ENCODE measurements at regions not wholly inside any gene's neighbourhood (a gene's known extent, or its start where the extent isn't known, plus 50 kb on each side); places are given as distances from the start of the nearest gene placed in this dataset.

DNA sequence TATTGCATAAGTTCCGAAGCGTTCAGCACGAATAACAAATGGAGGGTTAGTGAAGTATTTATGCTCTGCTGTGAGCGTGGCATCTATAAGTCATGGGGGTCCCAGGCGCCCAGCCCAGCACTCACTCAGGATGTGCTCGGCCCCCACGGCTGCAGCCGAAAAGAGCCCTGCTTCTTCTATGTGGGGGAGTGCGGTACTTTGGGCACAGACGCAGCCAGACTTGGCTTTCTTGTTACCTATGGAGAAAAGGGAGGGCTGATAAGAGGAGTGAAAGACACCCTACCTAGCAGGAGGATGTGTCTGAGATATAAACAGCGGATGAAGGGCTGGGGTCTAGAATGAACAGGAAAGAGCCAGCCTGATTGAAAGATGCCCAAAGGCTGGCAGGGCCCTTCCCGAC is 51.4 kb downstream of the MRPL36 start:
- peak; percentile 0 for DNase-seq
- H3K4me3 Mint-ChIP-seq, result no peak overlapping the region
- POLR2A ChIA-PET, result no interaction called here

DNA sequence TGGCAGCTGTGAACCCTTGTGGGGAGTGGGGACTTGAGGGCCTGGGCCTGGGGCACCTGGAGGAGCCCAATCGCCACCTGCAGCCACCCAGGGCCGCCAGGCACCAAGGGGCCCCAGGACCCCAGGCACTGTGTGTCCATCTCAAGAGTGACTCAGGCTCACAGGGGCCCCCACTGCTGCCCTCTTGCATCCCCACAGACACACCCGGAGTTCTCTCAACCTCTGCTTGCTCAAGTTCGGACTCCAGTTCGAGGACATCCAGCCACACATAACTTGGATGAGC is 51.9 kb downstream of the MRPL36 start:
- peak; percentile 0 for DNase-seq
- no peaks in the 10 kb centered on the region for H3K36me3 Mint-ChIP-seq (ENCODE audit: low read depth)
- H3K4me1 Mint-ChIP-seq, result no peaks in the 10 kb centered on the region
- H3K9me3 Mint-ChIP-seq (ENCODE audit: low read depth), result no peaks in the 10 kb centered on the region
- peaks cover 9% of the 10 kb centered on the region for H3K27me3 Mint-ChIP-seq
- no peak overlapping the region for H3K27ac Mint-ChIP-seq
- POLR2A ChIA-PET, result no interaction called here
- no peak for ATAC-seq
- intact Hi-C loops (cut with DNase I, micrococcal nuclease), result no loop called here
- CTCF ChIA-PET, result no interaction called here
- no peak overlapping the region for H3K4me3 Mint-ChIP-seq

More for the DNA sequence above, 51.4 kb downstream of the MRPL36 start:
- ATAC-seq, result no peak
- H3K9me3 Mint-ChIP-seq (ENCODE audit: low read depth), result no peaks in the 10 kb centered on the region
- CTCF ChIA-PET, result no interaction called here
- no peaks in the 10 kb centered on the region for H3K36me3 Mint-ChIP-seq (ENCODE audit: low read depth)
- H3K27me3 Mint-ChIP-seq, result peaks cover 6% of the 10 kb centered on the region
- no peaks in the 10 kb centered on the region for H3K4me1 Mint-ChIP-seq
- intact Hi-C loops (cut with DNase I, micrococcal nuclease), result no loop called here
- no peak overlapping the region for H3K27ac Mint-ChIP-seq

DNA sequence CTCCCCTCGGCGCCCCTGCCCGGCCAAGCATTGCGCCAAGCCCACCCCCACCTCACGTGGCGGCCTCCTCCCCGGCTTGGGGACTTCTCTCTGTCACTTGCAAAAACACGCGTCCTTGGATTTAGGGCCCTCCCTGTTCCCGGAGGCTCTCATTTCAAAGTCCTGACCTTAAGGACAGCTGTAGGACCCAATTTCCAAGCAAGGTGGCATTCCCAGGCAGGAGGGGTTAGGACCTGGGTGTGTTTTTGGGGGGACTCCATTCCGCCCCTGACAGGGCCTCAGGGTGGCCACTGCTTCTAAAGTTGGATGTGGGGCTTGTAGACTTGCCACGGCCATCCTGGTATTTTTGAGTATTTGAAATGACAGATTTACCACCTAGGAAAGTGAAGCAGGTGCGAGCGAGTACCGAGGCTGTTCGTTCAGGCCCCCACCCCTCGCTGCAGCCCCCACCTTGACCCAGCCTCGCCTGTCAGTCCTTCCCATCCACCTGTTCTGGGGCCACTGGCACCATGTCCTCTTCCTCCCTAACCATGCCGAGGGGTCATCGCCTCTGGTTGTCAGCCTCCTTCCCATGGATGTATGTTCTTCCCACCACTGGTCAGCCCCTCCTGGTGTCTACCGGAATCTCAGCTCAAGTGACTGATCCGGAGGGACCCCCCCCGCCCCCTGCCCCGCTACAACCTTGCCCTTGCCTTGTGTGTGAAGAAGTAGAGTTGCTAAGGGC is 52.4 kb downstream of the MRPL36 start:
- POLR2A ChIA-PET, result no interaction called here
- Mint-ChIP-seq H3K27ac (no peak overlapping the region), H3K4me1 (no peaks in the 10 kb centered on the region), H3K27me3 (peaks cover 12% of the 10 kb centered on the region), H3K4me3 (no peak overlapping the region), H3K9me3 (ENCODE audit: low read depth) (peaks cover under 1% of the 10 kb centered on the region), H3K36me3 (ENCODE audit: low read depth) (no peaks in the 10 kb centered on the region)
- ATAC-seq (no peak), DNase-seq (peak; percentile 1)
- CTCF ChIA-PET, result interaction anchor here (0.6 kb wide), 1 partner anchor 47 kb away, joined by 5 read pairs; no protein-coding TSS in a partner anchor
- intact Hi-C loops (cut with DNase I, micrococcal nuclease), result no loop called here

DNA sequence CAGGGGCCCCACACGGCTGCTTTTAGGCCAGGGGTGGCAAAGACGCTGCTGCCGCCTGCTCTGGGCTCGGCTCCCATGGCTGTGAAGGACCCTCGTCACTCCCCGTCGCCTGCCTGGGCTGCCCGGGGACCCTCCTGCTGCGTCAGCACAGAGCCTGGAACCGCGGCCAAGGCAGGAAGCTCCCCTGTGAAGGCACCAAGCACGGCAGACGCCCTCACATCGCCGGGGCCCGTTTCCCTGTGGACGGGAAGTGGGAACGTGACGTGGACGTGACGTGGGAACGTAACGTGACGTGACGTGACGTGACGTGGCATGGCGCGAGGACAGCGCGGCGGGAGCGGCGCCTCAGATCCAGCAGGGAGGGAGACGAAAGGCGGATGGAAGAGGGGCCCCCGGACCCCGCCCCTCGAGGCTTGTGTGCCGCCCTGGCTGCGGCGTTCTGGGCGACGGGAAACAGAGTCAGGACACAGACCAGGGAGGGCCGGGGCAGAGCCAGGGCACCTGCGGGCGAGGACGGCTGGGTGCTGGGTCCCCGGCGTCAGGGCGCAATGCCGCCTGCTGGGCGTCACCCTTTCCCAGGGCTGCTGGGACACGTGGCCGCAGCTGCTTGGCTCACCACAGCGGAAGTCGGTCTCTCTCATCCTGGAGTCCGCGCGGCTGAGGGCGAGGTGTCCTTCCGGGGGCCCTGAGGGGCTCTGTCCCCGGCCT is 53.1 kb downstream of the MRPL36 start:
- no peak for ATAC-seq
- Mint-ChIP-seq H3K4me3 (no peak overlapping the region), H3K9me3 (ENCODE audit: low read depth) (peaks cover 3% of the 10 kb centered on the region), H3K27ac (no peak overlapping the region), H3K27me3 (peaks cover 13% of the 10 kb centered on the region), H3K4me1 (no peaks in the 10 kb centered on the region), H3K36me3 (ENCODE audit: low read depth) (no peaks in the 10 kb centered on the region)
- POLR2A ChIA-PET, result no interaction called here
- intact Hi-C loops (cut with DNase I, micrococcal nuclease), result no loop called here
- CTCF ChIA-PET, result interaction anchor here (0.6 kb wide), 1 partner anchor 46 kb away, joined by 5 read pairs; no protein-coding TSS in a partner anchor
- DNase-seq, result peak; percentile 1

GRCh38 chr5:1745796-1746370 is 53.8 kb downstream of the MRPL36 start:
- intact Hi-C loops (cut with DNase I, micrococcal nuclease), result no loop called here
- H3K36me3 Mint-ChIP-seq (ENCODE audit: low read depth), result no peaks in the 10 kb centered on the region
- no peak overlapping the region for H3K27ac Mint-ChIP-seq
- CTCF ChIA-PET, result no interaction called here
- H3K4me1 Mint-ChIP-seq, result no peaks in the 10 kb centered on the region
- DNase-seq (peak; percentile 2), ATAC-seq (no peak)
- peaks cover 7% of the 10 kb centered on the region for H3K9me3 Mint-ChIP-seq (ENCODE audit: low read depth)
- POLR2A ChIA-PET, result no interaction called here
- no peak overlapping the region for H3K4me3 Mint-ChIP-seq
- peaks cover 14% of the 10 kb centered on the region for H3K27me3 Mint-ChIP-seq

DNA sequence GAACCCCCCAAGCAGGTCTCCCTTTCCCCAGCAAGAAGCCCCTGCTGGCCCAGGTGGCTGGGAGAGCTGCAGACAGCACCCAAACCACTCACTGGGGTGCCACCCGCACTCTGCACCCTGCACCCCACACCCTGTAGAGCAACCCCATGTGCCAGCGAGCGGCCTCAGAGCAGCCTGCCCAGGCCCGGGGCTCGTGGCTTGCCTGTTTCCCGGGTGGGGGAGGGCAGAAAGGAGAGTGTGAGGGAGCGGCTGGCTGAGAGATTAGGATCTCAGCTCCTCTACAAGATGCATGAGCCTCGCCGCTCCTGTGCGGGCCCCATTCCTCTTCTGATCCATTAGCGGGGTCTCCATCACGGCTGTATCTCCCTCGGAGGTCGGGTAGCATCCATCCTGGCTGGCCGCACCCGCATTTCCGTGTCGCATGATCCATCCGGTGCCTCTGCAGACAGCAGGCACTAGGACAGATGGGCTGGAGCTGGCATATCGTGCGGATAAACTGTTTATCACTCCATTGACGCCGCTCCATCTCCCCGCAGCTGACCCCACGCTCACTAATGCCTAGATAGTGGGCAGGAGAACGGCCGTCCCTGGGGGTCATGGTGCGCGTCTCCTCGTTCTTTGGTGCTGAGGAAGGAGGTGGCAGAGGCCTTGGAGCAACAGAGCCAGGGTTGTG is 54.4 kb downstream of the MRPL36 start:
- no peaks in the 10 kb centered on the region for H3K36me3 Mint-ChIP-seq (ENCODE audit: low read depth)
- CTCF ChIA-PET, result interaction anchor here (1.0 kb wide), 1 partner anchor 10 kb away, joined by 3 read pairs; no protein-coding TSS in a partner anchor

DNA sequence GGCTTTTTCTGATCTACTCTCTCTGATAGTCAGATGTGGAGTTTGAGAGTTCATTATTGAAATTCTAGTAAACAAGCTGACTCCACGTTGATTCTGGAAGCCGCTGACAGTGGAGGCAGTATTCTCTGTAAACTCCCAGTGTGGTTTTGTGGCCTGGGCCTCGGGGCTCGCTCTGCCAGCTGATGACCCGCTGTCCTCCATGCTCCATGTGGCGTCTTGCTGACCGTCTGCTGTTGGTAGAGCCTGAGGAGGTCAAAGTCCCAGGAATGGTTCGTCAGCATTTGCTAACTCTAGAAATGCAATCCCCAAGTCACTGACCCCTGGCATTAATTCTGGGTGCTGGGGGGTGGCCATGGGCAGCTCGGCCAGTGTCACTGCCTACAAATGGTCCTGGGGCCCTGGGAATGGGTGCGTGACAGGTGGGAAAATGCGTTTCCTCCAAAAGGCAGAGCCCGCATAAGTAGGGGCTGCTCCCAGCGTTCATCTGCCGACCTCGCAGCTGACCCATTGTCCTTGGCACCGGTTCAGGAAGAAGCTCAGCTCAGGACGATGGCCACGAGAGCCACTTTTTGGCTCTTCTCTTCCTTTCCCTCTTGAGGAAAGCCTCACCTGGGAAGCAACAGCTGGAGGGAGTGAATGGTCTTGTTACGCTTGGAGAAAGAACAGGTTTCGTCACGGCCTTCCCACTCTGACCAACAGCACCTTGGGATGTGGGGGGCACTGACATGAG is 55.1 kb downstream of the MRPL36 start:
- no peaks in the 10 kb centered on the region for H3K4me1 Mint-ChIP-seq
- ChIA-PET CTCF (interaction anchor here (1.0 kb wide), 1 partner anchor 9 kb away, joined by 3 read pairs; no protein-coding TSS in a partner anchor), POLR2A (no interaction called here)
- H3K9me3 Mint-ChIP-seq (ENCODE audit: low read depth), result peaks cover 11% of the 10 kb centered on the region
- peaks cover 23% of the 10 kb centered on the region for H3K27me3 Mint-ChIP-seq
- H3K36me3 Mint-ChIP-seq (ENCODE audit: low read depth), result no peaks in the 10 kb centered on the region
- DNase-seq, result no peak
- no peak overlapping the region for H3K4me3 Mint-ChIP-seq
- intact Hi-C loops (cut with DNase I, micrococcal nuclease), result no loop called here
- no peak for ATAC-seq
- no peak overlapping the region for H3K27ac Mint-ChIP-seq

More for the DNA sequence above, 54.4 kb downstream of the MRPL36 start:
- DNase-seq (peak; percentile 1), ATAC-seq (no peak)
- no peak overlapping the region for H3K4me3 Mint-ChIP-seq
- peaks cover 19% of the 10 kb centered on the region for H3K27me3 Mint-ChIP-seq
- no peak overlapping the region for H3K27ac Mint-ChIP-seq
- H3K9me3 Mint-ChIP-seq (ENCODE audit: low read depth), result peaks cover 11% of the 10 kb centered on the region
- POLR2A ChIA-PET, result no interaction called here
- no peaks in the 10 kb centered on the region for H3K4me1 Mint-ChIP-seq
- intact Hi-C loops (cut with DNase I, micrococcal nuclease), result no loop called here

DNA sequence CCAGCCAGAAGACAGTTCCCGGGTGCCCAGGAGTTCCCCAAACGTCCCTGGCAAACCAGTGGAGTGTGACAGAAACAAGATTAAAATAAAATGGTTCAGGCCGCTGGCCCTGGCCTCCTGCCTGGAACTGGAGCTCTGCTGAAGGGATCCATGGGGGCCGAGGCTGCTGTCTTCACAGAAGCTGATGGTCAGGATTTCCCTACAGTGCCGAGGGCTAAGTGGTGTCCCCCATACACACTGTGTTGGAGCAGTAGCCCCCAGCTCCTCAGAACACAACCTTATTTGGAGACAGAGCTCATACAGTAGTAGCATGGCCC is 55.9 kb downstream of the MRPL36 start:
- ChIA-PET POLR2A (no interaction called here), CTCF (no interaction called here)
- Mint-ChIP-seq H3K27ac (no peak overlapping the region), H3K4me3 (no peak overlapping the region), H3K27me3 (peaks cover 27% of the 10 kb centered on the region), H3K9me3 (ENCODE audit: low read depth) (peaks cover 11% of the 10 kb centered on the region), H3K4me1 (no peaks in the 10 kb centered on the region), H3K36me3 (ENCODE audit: low read depth) (no peaks in the 10 kb centered on the region)
- ATAC-seq, result no peak
- intact Hi-C loops (cut with DNase I, micrococcal nuclease), result no loop called here
- no peak for DNase-seq

DNA sequence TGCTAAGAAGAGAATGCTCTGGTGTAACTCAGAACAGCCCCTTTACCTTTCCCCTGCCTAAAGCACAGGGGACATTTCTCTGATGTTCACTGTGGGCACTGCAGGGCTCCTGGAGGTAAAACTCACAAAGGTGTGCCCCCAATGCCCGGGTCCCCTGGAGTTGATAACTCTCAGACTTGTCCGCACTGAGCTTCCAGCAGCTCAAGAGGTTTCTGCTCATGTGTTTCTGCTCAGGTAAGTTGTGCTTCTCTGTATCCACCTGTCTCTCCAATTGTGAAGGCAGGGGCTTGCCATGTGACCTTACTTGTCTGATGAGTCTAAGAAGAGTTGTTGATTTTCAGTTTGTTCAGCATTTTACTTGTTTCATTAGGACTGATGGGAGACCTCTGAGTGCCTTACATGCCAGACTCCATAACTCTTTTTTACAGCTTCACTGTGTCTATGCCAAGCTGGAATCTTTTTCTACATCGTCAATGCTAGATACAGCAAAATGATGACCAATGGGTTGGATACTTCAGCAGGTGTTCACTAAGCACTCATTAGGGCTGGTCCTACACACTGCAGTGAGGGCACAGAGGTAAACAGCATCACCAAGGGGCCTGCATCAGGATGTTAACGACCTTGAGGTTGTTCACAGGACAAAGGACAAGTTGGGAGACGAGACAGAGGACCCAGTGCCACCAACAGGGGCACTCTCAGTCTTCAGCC is 56.4 kb downstream of the MRPL36 start:
- intact Hi-C loops (cut with DNase I, micrococcal nuclease), result no loop called here
- ATAC-seq (no peak), DNase-seq (no peak)
- peaks cover 28% of the 10 kb centered on the region for H3K27me3 Mint-ChIP-seq
- POLR2A ChIA-PET, result no interaction called here
- CTCF ChIA-PET, result interaction anchor here (0.5 kb wide), 1 partner anchor 35 kb away, joined by 3 read pairs; no protein-coding TSS in a partner anchor
- no peaks in the 10 kb centered on the region for H3K4me1 Mint-ChIP-seq
- no peaks in the 10 kb centered on the region for H3K36me3 Mint-ChIP-seq (ENCODE audit: low read depth)
- no peak overlapping the region for H3K27ac Mint-ChIP-seq
- no peak overlapping the region for H3K4me3 Mint-ChIP-seq
- H3K9me3 Mint-ChIP-seq (ENCODE audit: low read depth), result peaks cover 11% of the 10 kb centered on the region

DNA sequence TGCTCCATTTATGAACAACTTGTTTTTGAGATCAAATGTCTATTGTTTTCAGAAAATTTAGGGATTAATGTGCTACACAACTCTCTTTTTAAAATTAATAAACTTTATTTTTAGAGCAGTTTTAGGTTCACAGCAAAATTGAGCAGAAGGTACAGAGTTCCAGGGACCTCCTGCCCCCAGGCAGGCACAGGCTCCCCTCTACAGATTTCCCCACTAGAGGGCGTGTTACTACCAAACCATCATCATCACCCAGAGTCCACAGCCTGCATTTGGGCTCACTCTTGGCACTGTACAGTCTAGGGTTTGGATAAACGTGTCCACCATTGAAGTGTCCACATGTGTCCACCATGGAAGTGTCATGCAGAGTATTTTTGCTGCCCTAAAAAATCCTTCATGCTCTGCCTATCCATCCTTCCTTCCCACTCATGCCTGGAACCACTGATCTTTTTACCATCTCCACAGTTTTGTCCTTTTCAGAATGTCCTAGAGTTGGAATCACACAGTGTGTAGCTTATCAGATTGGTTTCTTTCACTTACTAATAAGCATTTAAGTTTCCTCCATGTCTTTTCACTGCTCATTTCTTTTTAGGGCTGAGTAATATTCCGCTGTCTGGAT is 61.7 kb downstream of the MRPL36 start:
- H3K36me3 Mint-ChIP-seq (ENCODE audit: low read depth), result no peaks in the 10 kb centered on the region
- peaks cover 24% of the 10 kb centered on the region for H3K27me3 Mint-ChIP-seq
- no peak overlapping the region for H3K27ac Mint-ChIP-seq
- peaks cover 11% of the 10 kb centered on the region for H3K9me3 Mint-ChIP-seq (ENCODE audit: low read depth)
- H3K4me1 Mint-ChIP-seq, result no peaks in the 10 kb centered on the region
- ATAC-seq, result peak; percentile 85
- DNase-seq, result peak; percentile 62
- no peak overlapping the region for H3K4me3 Mint-ChIP-seq
- CTCF ChIA-PET, result interaction anchor here (1.7 kb wide), 1 partner anchor 17 kb away, joined by 3 read pairs; no protein-coding TSS in a partner anchor
- intact Hi-C loops (cut with DNase I, micrococcal nuclease), result loop anchor here (1.0 to 5.0 kb wide), 3 partner anchors 279 to 414 kb away; no protein-coding TSS in a partner anchor
- POLR2A ChIA-PET, result no interaction called here

All from activated CD4-positive, alpha-beta T cell treated with anti-CD3 and anti-CD28 coated beads for 36 hours (primary cell).